Epidermal melanocyte (primary cell): ENCODE measurements at regions not wholly inside any gene's neighbourhood (a gene's known extent, or its start where the extent isn't known, plus 50 kb on each side); places are given as distances from the start of the nearest gene placed in this dataset.
"Not testable (repeated sequence)": the region's sequence is repeated elsewhere in the genome, so short reads cannot be mapped to it uniquely, and the experiment has no call there.

Source experiments
- DNase-seq: peaks from one replicate; pipeline ENCODE4 v3.0.0; 2011; ENCODE audit warnings: low spot score; ENCODE audit not compliant: insufficient read length

- no peak for DNase-seq
Observed at GRCh38 chr7:114364151-114364550, 50.5 kb upstream of the FOXP2 start.

DNA sequence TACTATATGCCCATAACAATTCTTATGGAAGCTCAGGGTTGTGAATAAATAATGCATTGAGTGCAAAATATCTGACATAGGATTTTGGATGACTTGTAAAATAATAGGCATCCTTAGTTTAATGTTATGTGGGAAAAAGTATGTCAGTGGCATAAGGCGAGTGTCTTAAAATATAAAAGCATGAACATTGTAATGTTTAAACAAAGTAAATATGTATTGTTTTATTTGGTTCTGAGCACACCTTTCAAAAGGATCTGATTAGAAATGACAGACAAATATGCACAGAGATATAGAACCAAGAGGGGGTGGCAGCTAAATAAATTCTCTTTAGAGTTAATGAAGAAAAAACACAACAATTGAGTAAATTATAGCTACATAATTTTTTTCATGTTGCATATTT, 51.3 kb upstream of the FOXP2 start:
- DNase-seq: no peak

GRCh38 chr7:114358911-114359310, 55.7 kb upstream of the FOXP2 start:
- no peak for DNase-seq

DNA sequence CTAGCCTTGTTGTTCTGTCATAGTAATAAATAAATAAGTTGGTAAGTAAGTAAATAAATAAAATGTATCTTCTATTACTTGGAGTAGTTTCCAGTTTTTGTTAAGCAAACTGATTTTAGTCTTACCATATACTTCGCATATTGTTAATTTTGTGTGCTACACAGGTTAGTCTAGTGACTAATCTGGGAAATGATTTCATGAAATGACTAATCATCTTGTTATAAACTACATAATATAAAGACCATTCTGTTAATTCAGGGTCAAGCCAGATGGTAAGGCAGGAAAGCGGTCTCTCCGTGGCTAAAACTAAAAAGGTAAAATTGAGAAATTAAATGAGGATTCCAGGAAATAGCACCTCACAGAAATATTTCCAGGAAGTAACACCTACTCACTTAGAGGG, 58.5 kb upstream of the FOXP2 start:
- DNase-seq: no peak

DNA sequence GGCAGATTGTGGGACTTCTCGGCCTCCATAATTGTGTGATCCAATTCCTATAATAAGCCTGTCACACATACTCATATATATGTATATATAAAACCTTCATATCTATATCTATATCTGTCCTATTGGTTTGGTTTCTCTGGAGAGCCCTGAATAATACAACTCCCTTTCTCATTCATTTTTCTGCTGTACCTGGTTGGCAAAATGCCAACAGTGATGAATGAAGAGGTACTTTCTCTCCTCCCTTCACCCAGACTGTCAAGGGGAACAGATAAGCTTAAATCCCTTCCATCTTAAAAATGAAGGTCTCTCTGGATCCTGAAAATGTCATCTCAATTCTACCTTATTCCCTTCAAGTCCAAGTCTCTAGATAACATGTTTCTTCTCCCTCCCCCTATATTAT, 60.3 kb upstream of the FOXP2 start:
- DNase-seq: no peak

GRCh38 chr7:114345494-114345893, 69.1 kb upstream of the FOXP2 start:
- DNase-seq: no peak

DNA sequence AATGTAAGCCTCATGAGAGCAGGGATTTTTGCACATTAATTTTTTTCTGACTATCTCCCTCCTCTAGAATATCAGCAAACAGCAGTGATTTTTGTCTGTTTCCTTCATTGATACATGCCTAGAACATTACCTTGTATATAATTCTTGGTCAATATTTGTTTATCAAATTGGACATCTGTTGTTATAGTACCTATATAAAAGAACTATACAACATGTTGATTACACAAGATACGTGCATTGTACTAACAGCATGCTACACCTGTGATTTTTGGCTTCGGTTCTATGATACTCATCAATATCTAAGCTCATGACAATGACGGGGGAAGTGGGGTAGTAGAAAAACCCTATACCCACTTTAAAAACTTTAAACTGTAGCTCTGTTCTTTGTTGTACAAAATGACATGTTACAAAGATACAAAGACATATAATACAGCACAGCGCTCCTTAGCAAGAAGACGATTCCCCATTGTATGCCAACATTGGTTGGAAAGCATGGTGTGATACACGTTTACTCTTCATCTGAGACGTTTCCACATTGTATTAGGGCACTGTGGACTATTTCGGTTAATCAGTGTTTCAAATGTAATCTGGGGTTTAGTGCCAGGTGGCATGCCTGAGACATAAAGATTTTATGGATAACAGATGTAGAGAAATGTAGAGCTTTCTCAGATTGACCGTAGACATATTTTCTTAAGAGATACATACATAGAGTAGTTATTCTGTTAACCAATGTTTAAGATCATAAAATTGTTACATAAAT, 70.5 kb upstream of the FOXP2 start:
- no peak for DNase-seq

DNA sequence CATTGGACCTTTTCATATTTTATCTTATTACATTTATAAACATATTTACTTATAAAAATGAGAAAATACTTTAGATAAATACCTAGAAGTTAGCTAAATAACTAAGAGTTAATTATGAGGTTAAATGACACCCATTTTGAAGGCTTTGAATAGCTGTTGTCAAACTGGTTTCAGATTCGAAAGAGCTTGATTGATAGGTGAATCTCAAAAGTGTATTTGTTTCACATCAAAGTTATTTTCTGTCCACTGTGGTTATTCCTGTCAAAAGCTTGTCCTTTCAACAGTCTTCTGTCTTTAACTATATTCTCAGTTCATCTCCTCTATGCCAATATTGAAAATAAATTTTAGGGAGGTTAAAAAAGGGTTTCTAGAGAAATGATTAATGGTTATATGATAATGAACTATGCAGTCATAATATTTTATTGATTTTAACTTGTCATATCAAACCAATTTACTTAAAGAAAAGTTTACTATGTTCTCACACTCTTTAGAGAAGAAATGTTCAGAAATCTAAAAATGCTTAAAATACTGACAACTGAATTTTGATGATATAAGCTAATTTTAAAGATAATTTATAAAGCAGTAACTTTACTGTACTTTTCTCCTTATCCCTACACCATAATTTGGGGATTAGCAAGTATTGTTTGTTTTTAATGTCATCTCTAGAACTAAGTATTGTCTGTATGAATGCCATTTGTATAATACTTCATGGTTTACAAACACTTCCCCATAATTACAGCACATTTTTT, 72.0 kb upstream of the FOXP2 start:
- DNase-seq: no peak

GRCh38 chr7:114341648-114342047, 73.0 kb upstream of the FOXP2 start:
- no peak for DNase-seq

GRCh38 chr7:114334989-114335388, 79.6 kb upstream of the FOXP2 start:
- DNase-seq: no peak

DNA sequence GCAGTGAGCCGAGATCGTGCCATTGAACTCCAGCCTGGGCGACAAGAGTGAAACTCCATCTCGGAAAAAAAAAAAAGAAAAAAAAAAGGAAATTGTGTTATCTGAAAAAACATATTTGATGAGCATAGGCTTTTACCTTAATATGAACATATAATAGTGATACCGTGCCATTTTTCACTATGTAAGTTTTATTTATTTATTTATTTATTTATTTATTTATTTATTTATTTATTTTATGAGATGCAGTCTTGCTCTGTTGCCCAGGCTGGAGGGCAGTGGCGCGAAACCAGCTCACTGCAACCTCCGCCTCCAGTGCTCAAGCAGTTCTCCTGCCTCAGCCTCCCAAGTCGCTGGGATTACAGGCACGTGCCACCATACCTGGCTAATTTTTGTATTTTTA, 85.2 kb upstream of the FOXP2 start:
- not testable (repeated sequence) for DNase-seq

DNA sequence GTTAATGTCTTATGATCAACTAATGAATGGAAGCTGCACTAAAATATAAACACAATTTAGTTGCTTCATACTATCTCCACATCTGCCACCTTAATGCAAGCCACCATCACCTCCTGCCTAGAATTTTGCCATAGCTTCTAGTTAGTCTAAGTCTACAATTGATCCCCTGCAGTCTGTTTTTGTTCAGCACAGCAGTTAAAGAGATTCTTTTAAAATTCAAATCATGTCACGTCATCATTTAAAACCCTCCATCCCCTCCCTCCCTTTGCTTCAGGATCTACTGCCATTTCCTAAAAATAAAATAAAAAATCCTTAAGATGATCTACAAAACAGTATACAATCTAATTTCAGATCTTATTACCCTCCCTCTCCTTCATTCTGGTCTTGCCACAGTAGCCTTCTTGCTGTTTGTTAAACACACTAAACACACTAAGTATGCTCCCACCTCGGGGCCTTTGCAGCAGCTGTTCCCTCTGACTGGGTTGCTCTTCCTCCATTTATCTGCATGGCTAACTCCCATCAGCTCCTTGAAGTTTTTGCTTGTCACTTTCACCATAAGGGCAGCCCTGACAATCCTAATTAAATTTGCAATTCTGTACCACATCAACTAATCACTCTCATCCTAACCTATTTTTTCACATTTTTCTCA, 97.0 kb upstream of the FOXP2 start:
- no peak for DNase-seq

DNA sequence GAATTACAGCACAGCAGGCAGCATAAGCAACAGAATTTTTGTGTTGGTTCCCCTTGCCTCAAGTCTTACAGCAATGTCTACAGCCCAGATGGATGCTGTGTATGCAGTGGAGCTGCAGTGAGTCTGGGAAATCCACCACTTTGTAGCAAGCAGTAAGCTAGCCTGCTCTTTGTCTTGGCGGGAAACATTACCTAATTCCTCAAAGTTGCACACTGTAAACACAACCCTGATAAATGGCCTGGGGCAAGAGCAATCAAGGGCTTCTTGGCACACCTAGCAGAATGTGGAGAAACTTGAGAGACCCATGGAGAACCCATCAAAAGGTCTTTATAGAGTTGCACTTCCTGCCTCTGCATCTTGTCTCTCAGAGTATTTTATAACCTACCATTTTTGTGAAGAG, 102.0 kb upstream of the FOXP2 start:
- DNase-seq: no peak

- no peak for DNase-seq
Observed at GRCh38 chr7:114310345-114311110, 104.1 kb upstream of the FOXP2 start.

GRCh38 chr7:114309729-114310128, 104.9 kb upstream of the FOXP2 start:
- DNase-seq: no peak

- DNase-seq: no peak
Observed at GRCh38 chr7:114303301-114303700, 111.3 kb upstream of the FOXP2 start.

DNA sequence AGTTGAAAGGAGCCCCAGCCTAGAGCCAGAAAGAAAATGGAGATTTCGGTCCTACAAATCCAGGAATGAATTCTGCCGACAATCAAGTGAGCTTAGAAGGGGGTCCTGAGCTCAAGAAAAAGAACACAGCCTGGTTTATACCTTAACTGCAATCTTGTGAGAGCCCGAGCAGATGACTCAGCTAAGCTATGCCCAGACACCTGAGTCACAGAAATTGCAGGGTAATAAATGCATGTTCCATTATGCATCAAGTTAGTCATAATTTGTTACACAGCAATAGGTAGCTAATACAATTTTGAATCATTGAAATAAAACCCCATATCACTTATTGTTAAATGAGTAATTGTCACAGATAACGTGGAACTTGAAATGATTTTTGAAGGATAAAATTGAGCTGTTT, 111.8 kb upstream of the FOXP2 start:
- no peak for DNase-seq

DNA sequence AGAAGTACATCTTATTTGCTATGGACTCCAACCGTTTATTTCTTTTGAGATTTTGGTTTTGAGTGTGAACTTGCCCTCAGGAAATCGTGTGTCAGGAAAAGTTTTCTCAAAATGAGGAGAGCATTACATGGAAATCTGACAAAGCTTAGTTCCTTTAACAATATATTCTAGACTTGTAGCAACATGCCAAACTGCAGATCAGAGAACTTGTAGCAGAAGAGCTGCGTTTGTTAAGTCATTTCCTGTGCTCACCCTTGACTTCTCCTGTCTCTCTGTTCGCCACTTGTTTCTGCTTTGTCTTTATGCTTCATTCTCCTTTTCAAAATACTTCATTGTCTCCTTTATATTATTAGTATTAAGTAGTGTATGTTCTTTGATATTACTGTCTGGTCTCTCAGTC, 116.6 kb upstream of the FOXP2 start:
- DNase-seq: no peak

DNA sequence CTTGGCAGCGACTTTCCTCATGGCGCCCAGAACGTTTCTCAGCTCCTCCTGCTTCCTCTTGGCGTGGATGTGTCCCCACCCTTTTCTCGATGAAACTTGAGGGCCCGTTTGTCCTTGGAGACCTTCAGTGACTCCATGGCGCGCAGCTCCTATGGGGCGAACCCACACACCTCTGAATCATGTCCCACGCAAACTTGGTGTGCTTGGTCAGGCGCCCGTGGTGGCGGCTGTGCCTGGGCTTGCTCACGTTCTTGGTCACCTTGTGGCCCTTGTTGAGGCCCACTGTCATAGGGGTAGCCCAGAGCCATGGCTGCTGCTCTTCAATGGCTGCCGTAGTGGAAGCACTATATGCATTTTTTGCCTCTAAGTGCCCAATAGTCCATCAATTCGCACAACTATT, 117.5 kb upstream of the FOXP2 start:
- DNase-seq: no peak

DNA sequence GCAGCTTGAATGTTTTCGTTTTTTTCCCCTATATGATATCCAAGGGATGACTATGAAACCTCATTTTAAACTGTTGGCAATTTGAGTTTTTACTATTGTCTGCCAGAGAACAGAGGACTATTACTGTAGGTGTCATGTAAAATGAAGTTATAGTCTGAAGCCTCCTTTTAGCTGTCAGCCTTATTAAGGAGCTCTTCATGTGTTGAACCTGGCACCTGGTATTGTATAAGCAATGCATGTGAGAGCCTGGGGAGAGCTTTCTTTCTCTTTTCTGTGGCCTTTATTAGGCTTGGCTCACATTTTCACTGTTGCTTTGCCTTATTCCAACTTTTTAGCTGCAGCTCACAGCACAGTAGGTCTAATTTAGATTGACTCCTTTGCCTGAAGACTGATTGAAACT, 119.1 kb upstream of the FOXP2 start:
- no peak for DNase-seq

GRCh38 chr7:114294036-114294435, 120.6 kb upstream of the FOXP2 start:
- no peak for DNase-seq
